GM18505 (cell line): ENCODE measurements at regions not wholly inside any gene's neighbourhood (a gene's known extent, or its start where the extent isn't known, plus 50 kb on each side); places are given as distances from the start of the nearest gene placed in this dataset.

Source experiments
- ATAC-seq: cut with Tn5 transposase; IDR thresholded peaks from one replicate; pipeline ENCODE4 v1.9.1; 2021; ENCODE audit not compliant: unreplicated experiment
- POLR2A ChIP-seq: IDR thresholded peaks from 4 replicates; pipeline ENCODE4 v1.6.1; 2011; ENCODE audit warnings: borderline replicate concordance; ENCODE audit not compliant: insufficient read depth, insufficient read length; ENCODE audit errors: extremely low read depth

DNA sequence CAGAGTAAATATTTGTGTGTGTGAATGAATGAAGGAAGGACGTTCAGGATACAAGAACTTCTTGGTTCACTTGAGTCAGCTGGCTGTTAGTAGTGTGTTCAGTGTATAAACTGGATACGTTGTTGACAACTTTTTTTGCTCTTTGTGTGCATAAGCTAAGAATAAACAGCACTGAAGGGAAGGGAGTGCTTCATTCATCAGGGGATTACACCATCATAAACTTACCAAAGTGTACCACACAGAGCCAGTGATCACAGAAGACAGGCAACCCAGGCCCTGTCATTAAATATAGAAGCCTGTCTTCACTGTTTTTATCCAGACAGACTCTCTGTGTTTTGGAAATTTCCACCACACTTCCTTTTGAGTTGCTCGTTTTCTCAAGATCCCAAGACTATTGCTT, 55.5 kb upstream of the MEF2C start:
- TF ChIP-seq POLR2A, result no peak
- ATAC-seq, result no peak

GRCh38 chr5:88937406-88937805, 54.4 kb upstream of the MEF2C start:
- no peak for ATAC-seq

DNA sequence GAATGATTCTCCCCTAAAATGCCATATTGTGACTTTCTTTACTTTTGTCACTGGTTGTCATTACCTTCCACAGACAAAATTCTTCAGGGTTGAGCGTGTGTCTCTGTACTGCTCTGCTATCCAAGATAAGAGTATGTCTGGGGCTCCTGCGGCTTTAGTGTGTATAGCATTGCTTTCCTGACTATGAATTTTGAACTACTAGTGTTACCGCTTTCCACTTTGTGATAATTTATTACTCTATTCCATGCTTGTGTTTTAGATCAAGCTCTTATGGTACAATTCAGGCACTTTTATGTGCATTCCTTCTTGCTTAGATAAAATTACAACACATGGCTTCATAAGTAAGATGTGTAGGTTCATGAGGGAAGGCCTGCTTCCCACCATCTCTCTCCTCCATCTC, 51.5 kb upstream of the MEF2C start:
- no peak for TF ChIP-seq POLR2A
- no peak for ATAC-seq

More at GRCh38 chr5:88937406-88937805, 54.4 kb upstream of the MEF2C start:
- no peak for TF ChIP-seq POLR2A
